ENCODE measurements at regions not wholly inside any gene's neighbourhood (a gene's known extent, or its start where the extent isn't known, plus 50 kb on each side); places are given as distances from the start of the nearest gene placed in this dataset.

- no peak for DNase-seq (ENCODE audit: extremely low read depth in 1 of 2, low read depth in 1 of 2)
Measured at GRCh38 chr6:129920103-129920798, 59.1 kb upstream of the TMEM244 start.

- no peak for DNase-seq (ENCODE audit: extremely low read depth in 1 of 2, low read depth in 1 of 2)
Measured at GRCh38 chr6:129911732-129912131, 50.6 kb upstream of the TMEM244 start.
